GM12873 (cell line): ENCODE measurements at regions not wholly inside any gene's neighbourhood (a gene's known extent, or its start where the extent isn't known, plus 50 kb on each side); places are given as distances from the start of the nearest gene placed in this dataset.

Experiments used
- CTCF ChIP-seq: IDR thresholded peaks from 2 replicates; pipeline ENCODE4 v1.5.1; 2012; ENCODE audit warnings: low read depth, mild to moderate bottlenecking, moderate library complexity, low read length, control low read depth; ENCODE audit not compliant: insufficient read depth; ENCODE audit errors: missing control alignments

GRCh38 chr3:163952499-163952898 lies 1125.8 kb downstream of the SI start:
- no peak for TF ChIP-seq CTCF

GRCh38 chr3:163951397-163951987 lies 1126.8 kb downstream of the SI start:
- no peak for TF ChIP-seq CTCF

- no peak for TF ChIP-seq CTCF
Measured at GRCh38 chr3:163946785-163947184, 1131.5 kb downstream of the SI start.

GRCh38 chr3:163943664-163944063 lies 1134.6 kb downstream of the SI start:
- TF ChIP-seq CTCF = no peak

GRCh38 chr3:163939926-163940325 lies 1138.4 kb downstream of the SI start:
- TF ChIP-seq CTCF = no peak

GRCh38 chr3:163936543-163936942 lies 1141.8 kb downstream of the SI start:
- no peak for TF ChIP-seq CTCF

- no peak for TF ChIP-seq CTCF
Measured at GRCh38 chr3:163935411-163935810, 1142.9 kb downstream of the SI start.
